GM12878 (cell line): ENCODE measurements at regions not wholly inside any gene's neighbourhood (a gene's known extent, or its start where the extent isn't known, plus 50 kb on each side); places are given as distances from the start of the nearest gene placed in this dataset.

Source experiments
- ATAC-seq: fragments of 200-7000 bp; cut with Tn5 transposase; 3 replicates; pipeline ENCODE4 v1.9.1; 2020; ENCODE audit warnings: mild to moderate bottlenecking, moderate library complexity
- BruUV-seq: library from RNA; stranded (reverse); fragments of 400-500 nt; replicated peaks from 2 replicates; lab custom pipeline; 2021; lab: Mats Ljungman, UMichigan
- CTCF ChIA-PET: fragments of 300-600 bp; sonication (Branson Sonifier 250); formaldehyde crosslinking; extraction: SDS; loops from one replicate; lab custom pipeline; 2021; ENCODE audit warnings: inconsistent platforms; lab: Yijun Ruan, JAX
- POLR2A ChIA-PET: fragments of 350-600 bp; formaldehyde crosslinking; extraction: SDS; loops from one replicate; lab custom pipeline; 2021; ENCODE audit warnings: inconsistent platforms; lab: Charles Lee
- RAD21 ChIA-PET: fragments of 300-600 bp; sonication (Branson Sonifier 250); formaldehyde crosslinking; loops from one replicate; lab custom pipeline; 2023; ENCODE audit warnings: antibody characterized with exemption; ENCODE audit not compliant: unreplicated experiment; lab: Charles Lee
- SMC1A ChIA-PET: fragments of 300-600 bp; sonication (Branson Sonifier 250); formaldehyde crosslinking; loops from one replicate; lab custom pipeline; 2023; ENCODE audit not compliant: unreplicated experiment, uncharacterized antibody; lab: Charles Lee
- DNase-seq: peaks from one replicate; pipeline ENCODE4 v3.0.0-alpha.2; 2011; ENCODE audit warnings: low read depth, low spot score
- FAIRE-seq: peaks from 3 replicates; lab custom pipeline; 2011; peaks lifted over from hg19 to GRCh38; lab: Jason Lieb, UNC
- H2AFZ ChIP-seq: 2 replicates; pipeline ENCODE4 v1.6.0; 2011; ENCODE audit warnings: low read depth, low read length, control low read depth; ENCODE audit not compliant: control insufficient read depth
- H3K27ac ChIP-seq: 2 replicates; pipeline ENCODE4 v1.5.1; 2011; ENCODE audit warnings: control low read depth; ENCODE audit not compliant: control insufficient read depth, insufficient read depth
- H3K27me3 ChIP-seq, 2 experiments: replicated peaks in 1 of 2; 2 replicates each; pipeline versions ENCODE4 v1.6.0 to v1.6.1; 2011; ENCODE audit warnings: low read length in 1 of 2; ENCODE audit not compliant: control insufficient read depth in 2 of 2, insufficient read depth in 2 of 2
- H3K36me3 ChIP-seq, 2 experiments: 2 replicates each; pipeline ENCODE4 v1.5.1; 2011; ENCODE audit warnings: low read length in 1 of 2; ENCODE audit not compliant: control insufficient read depth in 2 of 2, insufficient read depth in 2 of 2
- H3K4me1 ChIP-seq: 2 replicates; pipeline ENCODE4 v1.6.1; 2011; ENCODE audit warnings: mild to moderate bottlenecking, low read length, moderate library complexity, mixed read lengths; ENCODE audit not compliant: control insufficient read depth, insufficient read depth
- H3K4me2 ChIP-seq: 2 replicates; pipeline ENCODE4 v1.6.0; 2011; ENCODE audit warnings: control low read depth; ENCODE audit not compliant: control insufficient read depth, insufficient read depth
- H3K4me3 ChIP-seq: fragments of 200-600 bp; sonication (generic); 2 replicates; pipeline ENCODE4 v1.5.1; 2016
- H3K79me2 ChIP-seq: 2 replicates; pipeline ENCODE4 v1.6.0; 2011; ENCODE audit warnings: low read length; ENCODE audit not compliant: control insufficient read depth, insufficient read depth
- H3K9ac ChIP-seq: 2 replicates; pipeline ENCODE4 v1.8.0; 2011; ENCODE audit warnings: low read length, control low read depth, mixed read lengths; ENCODE audit not compliant: control insufficient read depth, insufficient read depth
- H3K9me3 ChIP-seq: replicated peaks from 3 replicates; pipeline ENCODE4 v1.5.1; 2011; ENCODE audit warnings: mild to moderate bottlenecking, low read length; ENCODE audit not compliant: control insufficient read depth, insufficient read depth
- H4K20me1 ChIP-seq: 2 replicates; pipeline ENCODE4 v1.6.0; 2011; ENCODE audit not compliant: control insufficient read depth, insufficient read depth
- CBX3 ChIP-seq: fragments of 200-600 bp; sonication (generic); IDR thresholded peaks from 2 replicates; pipeline ENCODE4 v1.6.1; 2016; ENCODE audit warnings: low read depth, borderline replicate concordance
- CTCF ChIP-seq, 3 experiments: IDR thresholded peaks in 2 of 3; conservative IDR thresholded peaks in 1 of 3; 2 replicates each; pipeline ENCODE4 v1.5.1; 2011; ENCODE audit warnings: low read depth in 3 of 3, low read length in 3 of 3, mild to moderate bottlenecking in 3 of 3, control low read depth in 2 of 3, moderate library complexity in 2 of 3, inconsistent platforms in 1 of 3, mixed read lengths in 1 of 3; ENCODE audit not compliant: control insufficient read depth in 2 of 3, insufficient read depth in 1 of 3; ENCODE audit errors: extremely low read depth in 1 of 3
- EED ChIP-seq: sonication (generic); IDR thresholded peaks from 2 replicates; pipeline ENCODE4 v1.6.1; 2016; ENCODE audit warnings: antibody characterized with exemption, low read depth
- HCFC1 ChIP-seq: fragments of 150-350 bp; IDR thresholded peaks from 2 replicates; pipeline ENCODE4 v1.6.1; 2014; ENCODE audit warnings: low read length
- HDAC6 ChIP-seq: fragments of 200-600 bp; sonication (generic); IDR thresholded peaks from one replicate; pipeline ENCODE4 v1.8.0; 2017; ENCODE audit warnings: antibody characterized with exemption; ENCODE audit not compliant: unreplicated experiment
- IRF4 ChIP-seq: IDR thresholded peaks from 2 replicates; pipeline ENCODE4 v1.6.1; 2011; ENCODE audit warnings: low read depth, low read length
- MEF2A ChIP-seq: IDR thresholded peaks from 2 replicates; pipeline ENCODE4 v1.6.1; 2011; ENCODE audit warnings: low read depth, mild to moderate bottlenecking, low read length, moderate library complexity; ENCODE audit not compliant: insufficient read depth
- MEF2B ChIP-seq: fragments of 450-650 bp; IDR thresholded peaks from 2 replicates; pipeline ENCODE4 v1.6.1; 2018; ENCODE audit warnings: mild to moderate bottlenecking, moderate library complexity; ENCODE audit not compliant: partially characterized antibody, poor library complexity, severe bottlenecking
- MTA3 ChIP-seq: IDR thresholded peaks from 2 replicates; pipeline ENCODE4 v1.6.1; 2012; ENCODE audit warnings: low read length, inconsistent platforms, borderline replicate concordance
- NR2C1 ChIP-seq: fragments of 450-650 bp; IDR thresholded peaks from 2 replicates; pipeline ENCODE4 v1.6.1; 2017; ENCODE audit warnings: antibody characterized with exemption, mild to moderate bottlenecking, moderate library complexity
- NRF1 ChIP-seq: conservative IDR thresholded peaks from 2 replicates; pipeline ENCODE4 v1.6.1; 2011; ENCODE audit warnings: mild to moderate bottlenecking, low read depth, low read length, improper control_type of control experiment
- PAX8 ChIP-seq: fragments of 450-650 bp; IDR thresholded peaks from 2 replicates; pipeline ENCODE4 v1.6.1; 2017; ENCODE audit warnings: mild to moderate bottlenecking, moderate library complexity
- PBX3 ChIP-seq: IDR thresholded peaks from 2 replicates; pipeline ENCODE4 v1.6.1; 2011; ENCODE audit warnings: mild to moderate bottlenecking, low read depth, low read length, moderate library complexity; ENCODE audit not compliant: insufficient replicate concordance
- RELA ChIP-seq: fragments of 450-650 bp; IDR thresholded peaks from 2 replicates; pipeline ENCODE4 v1.8.0; 2014; ENCODE audit warnings: borderline replicate concordance; ENCODE audit not compliant: partially characterized antibody
- SMC3 ChIP-seq: IDR thresholded peaks from 2 replicates; pipeline ENCODE4 v1.6.1; 2011; ENCODE audit warnings: low read length, improper control_type of control experiment, borderline replicate concordance
- SP1 ChIP-seq: IDR thresholded peaks from one replicate; pipeline ENCODE4 v1.6.1; 2011; ENCODE audit warnings: low read depth, low read length
- SPI1 ChIP-seq: IDR thresholded peaks from 2 replicates; pipeline ENCODE4 v1.6.1; 2011; ENCODE audit warnings: low read depth, mild to moderate bottlenecking, low read length, moderate library complexity, borderline replicate concordance; ENCODE audit not compliant: insufficient read depth
- STAT1 ChIP-seq: fragments of 450-650 bp; conservative IDR thresholded peaks from 2 replicates; pipeline ENCODE4 v1.6.1; 2014; ENCODE audit warnings: antibody characterized with exemption, mild to moderate bottlenecking
- ZBED1 ChIP-seq: IDR thresholded peaks from 2 replicates; pipeline ENCODE4 v1.6.1; 2016; ENCODE audit warnings: borderline replicate concordance
- ZBTB33 ChIP-seq: fragments of 450-650 bp; IDR thresholded peaks from 2 replicates; pipeline ENCODE4 v1.6.1; 2017; ENCODE audit warnings: mild to moderate bottlenecking
- ZNF24 ChIP-seq: fragments of 450-650 bp; IDR thresholded peaks from 2 replicates; pipeline ENCODE4 v1.6.1; 2017; ENCODE audit warnings: antibody characterized with exemption, mild to moderate bottlenecking
- ZNF384 ChIP-seq: IDR thresholded peaks from 2 replicates; pipeline ENCODE4 v1.6.1; 2012; ENCODE audit warnings: low read depth, mild to moderate bottlenecking, low read length, improper control_type of control experiment, borderline replicate concordance
- WGBS: methylation state at CpG from one replicate; pipeline ENCODE4 v1.1.6; 2016; ENCODE audit warnings: low lambda C conversion rate; ENCODE audit not compliant: insufficient replicate concordance, insufficient coverage; ENCODE audit errors: missing lambda C conversion rate; 5-methylcytosine and 5-hydroxymethylcytosine counted together
- in situ Hi-C: fragments of 300-500 bp; cut with MboI; formaldehyde crosslinking; loops from 9 replicates; pipeline ENCODE4 v1.14.3; 2018; ENCODE audit warnings: mixed read lengths
- intact Hi-C: fragments of 100-400 bp; cut with micrococcal nuclease; formaldehyde crosslinking; loops from one replicate; pipeline ENCODE4 v1.14.2; 2022; ENCODE audit not compliant: unreplicated experiment

- no TSS peak for BruUV-seq
- H3K36me3 ChIP-seq, result no peaks in the 10 kb centered on the region
- intact Hi-C loops (loop anchor here (5.0 kb wide), 2 partner anchors 161 to 529 kb away; no protein-coding TSS in a partner anchor), in situ Hi-C loops (no loop called here)
- H3K4me2 ChIP-seq, result no peak overlapping the region
- FAIRE-seq, result peak; percentile 35
- H4K20me1 ChIP-seq, result no peaks in the 10 kb centered on the region
- peak; percentile 7 for DNase-seq
- POLR2A ChIA-PET, result no interaction called here
- no peak overlapping the region for H3K4me3 ChIP-seq
- WGBS, result 82% methylated on average over 2 of the region's 2 CpGs
- H3K27me3 ChIP-seq, result no peaks in the 10 kb centered on the region
- H3K9ac ChIP-seq, result no peak overlapping the region
- CTCF ChIA-PET, result interaction anchor here (0.6 to 1.7 kb wide), 7 partner anchors 11 to 338 kb away, joined by 3 to 4 read pairs (median 3); no protein-coding TSS in a partner anchor
- H3K79me2 ChIP-seq, result no peaks in the 10 kb centered on the region
- no peak overlapping the region for H3K27ac ChIP-seq
- H2AFZ ChIP-seq, result no peak overlapping the region; the same call in 1 of the 2 replicates
- SMC1A ChIA-PET, result interaction anchor here (0.7 to 2.8 kb wide), 6 partner anchors 8 to 514 kb away, joined by 3 to 9 read pairs (median 4); no protein-coding TSS in a partner anchor
- H3K9me3 ChIP-seq, result no peaks in the 10 kb centered on the region; the same call in 1 of the 3 replicates
- RAD21 ChIA-PET, result no interaction called here
- no peaks in the 10 kb centered on the region for H3K4me1 ChIP-seq
- ATAC-seq, result peak; percentile 89
- no peak for TF ChIP-seq ZNF24
- no peak for TF ChIP-seq HDAC6
- no peak for TF ChIP-seq CBX3
- no peak for TF ChIP-seq NR2C1
- TF ChIP-seq PAX8, result no peak
- no peak for TF ChIP-seq SP1
- no peak for TF ChIP-seq RELA
- TF ChIP-seq SPI1, result 0 out of 2 replicates have a peak, but pooled peaks have one; percentile 5
- no peak for TF ChIP-seq STAT1
- TF ChIP-seq PBX3, result no peak
- no peak for TF ChIP-seq IRF4
- no peak for TF ChIP-seq ZBTB33
- no peak for TF ChIP-seq MEF2A
- TF ChIP-seq CTCF (IDR thresholded peaks at IDR 0.05 in 2 of 3, conservative IDR thresholded peaks at IDR 0.05 in 1 of 3; ENCODE audit: control insufficient read depth in 2 of 3, extremely low read depth in 1 of 3, insufficient read depth in 1 of 3, low read depth in 3 of 3, low read length in 3 of 3), result peak; percentile 38 to 57 (median 56); a peak in 5 of 6 replicates
- TF ChIP-seq NRF1, result no peak
- no peak for TF ChIP-seq MTA3
- no peak for TF ChIP-seq EED
- peak; percentile 22; the same call in 1 of the 2 replicates for TF ChIP-seq SMC3
- no peak for TF ChIP-seq ZNF384
- no peak for TF ChIP-seq HCFC1
- no peak for TF ChIP-seq MEF2B
- TF ChIP-seq ZBED1, result no peak
Observed at GRCh38 chr4:10893395-10893794, 208.8 kb upstream of the CLNK start.
